ENCODE measurements at regions not wholly inside any gene's neighbourhood (a gene's known extent, or its start where the extent isn't known, plus 50 kb on each side); places are given as distances from the start of the nearest gene placed in this dataset.

- ChIA-PET CTCF (no interaction called here), POLR2A (no interaction called here)
- no peak overlapping the region for H3K27ac ChIP-seq (ENCODE audit: low read depth in 1 of 2, low read length in 2 of 2)
- no peak overlapping the region for H3K27ac Mint-ChIP-seq
- intact Hi-C loops (cut with DNase I, micrococcal nuclease): no loop called here
- H3K4me3 Mint-ChIP-seq: no peak overlapping the region
- H3K9me3 ChIP-seq (ENCODE audit: control insufficient read depth in 1 of 2, insufficient read depth in 1 of 2, low read length in 2 of 2): no peaks in the 10 kb centered on the region
- no peaks in the 10 kb centered on the region for H3K36me3 ChIP-seq (ENCODE audit: insufficient read depth, low read length)
- no peaks in the 10 kb centered on the region for H3K4me1 ChIP-seq (ENCODE audit: insufficient read depth, low read length)
- no peaks in the 10 kb centered on the region for H3K9me3 Mint-ChIP-seq
- H3K4me1 Mint-ChIP-seq (ENCODE audit: low read depth): no peaks in the 10 kb centered on the region
- no peak for DNase-seq
- no peak overlapping the region for H3K4me3 ChIP-seq (ENCODE audit: low read length)
- no peaks in the 10 kb centered on the region for H3K27me3 Mint-ChIP-seq
- ATAC-seq (ENCODE audit: poor library complexity): no peak
- H3K27me3 ChIP-seq (ENCODE audit: control insufficient read depth in 1 of 2, insufficient read depth in 2 of 2, low read length in 2 of 2): no peaks in the 10 kb centered on the region
- no peaks in the 10 kb centered on the region for H3K36me3 Mint-ChIP-seq (ENCODE audit: low read depth)
- TF ChIP-seq CTCF (IDR thresholded peaks at IDR 0.05): no peak
Observed at GRCh38 chr12:11968516-11968915, 102.2 kb upstream of the BCL2L14 start.

DNA sequence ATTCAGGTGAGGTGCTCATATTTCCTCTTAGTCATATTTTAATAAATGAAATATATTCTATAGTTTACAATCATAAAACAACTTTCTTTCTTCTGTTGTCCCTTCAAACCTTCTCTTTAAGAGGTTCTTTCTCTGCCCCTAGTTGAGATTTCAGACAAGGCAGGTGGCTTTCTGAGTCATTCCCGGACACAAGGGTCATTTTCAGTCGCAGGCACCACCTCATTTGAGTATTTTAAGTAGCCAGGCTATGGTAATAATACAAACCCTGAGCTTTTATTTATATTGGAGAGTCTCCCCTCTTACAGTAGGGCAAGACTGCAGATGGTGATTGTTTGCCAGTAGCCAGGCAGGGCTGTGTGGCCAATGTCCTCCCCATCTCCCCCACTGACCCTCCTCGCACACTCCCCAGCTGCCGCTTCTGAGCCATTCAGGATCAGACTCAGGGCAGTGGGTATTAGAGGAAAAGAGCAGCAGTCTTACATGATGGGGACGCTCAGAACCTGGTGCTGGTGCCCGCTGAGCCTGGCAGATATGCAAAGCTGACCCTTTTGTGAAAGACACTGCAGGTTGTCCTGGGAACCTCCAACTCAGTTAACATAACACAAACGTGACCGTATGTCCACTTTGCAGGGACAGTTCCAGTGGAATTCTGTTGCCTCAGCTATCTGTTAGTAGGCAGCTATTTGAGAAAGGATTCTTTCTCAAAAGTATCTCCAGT, 101.1 kb upstream of the BCL2L14 start:
- Mint-ChIP-seq H3K9me3 (no peaks in the 10 kb centered on the region), H3K4me3 (no peak overlapping the region), H3K27me3 (no peaks in the 10 kb centered on the region), H3K27ac (no peak overlapping the region), H3K36me3 (ENCODE audit: low read depth) (no peaks in the 10 kb centered on the region), H3K4me1 (ENCODE audit: low read depth) (no peaks in the 10 kb centered on the region)
- ChIA-PET POLR2A (no interaction called here), CTCF (no interaction called here)
- ATAC-seq (ENCODE audit: poor library complexity) (no peak), DNase-seq (no peak)
- no peaks in the 10 kb centered on the region for H3K36me3 ChIP-seq (ENCODE audit: insufficient read depth, low read length)
- no peaks in the 10 kb centered on the region for H3K9me3 ChIP-seq (ENCODE audit: control insufficient read depth in 1 of 2, insufficient read depth in 1 of 2, low read length in 2 of 2)
- H3K27me3 ChIP-seq (ENCODE audit: control insufficient read depth in 1 of 2, insufficient read depth in 2 of 2, low read length in 2 of 2): no peaks in the 10 kb centered on the region
- no peak overlapping the region for H3K27ac ChIP-seq (ENCODE audit: low read depth in 1 of 2, low read length in 2 of 2)
- TF ChIP-seq CTCF (IDR thresholded peaks at IDR 0.05): no peak
- no peaks in the 10 kb centered on the region for H3K4me1 ChIP-seq (ENCODE audit: insufficient read depth, low read length)
- intact Hi-C loops (cut with DNase I, micrococcal nuclease): no loop called here
- H3K4me3 ChIP-seq (ENCODE audit: low read length): no peak overlapping the region

DNA sequence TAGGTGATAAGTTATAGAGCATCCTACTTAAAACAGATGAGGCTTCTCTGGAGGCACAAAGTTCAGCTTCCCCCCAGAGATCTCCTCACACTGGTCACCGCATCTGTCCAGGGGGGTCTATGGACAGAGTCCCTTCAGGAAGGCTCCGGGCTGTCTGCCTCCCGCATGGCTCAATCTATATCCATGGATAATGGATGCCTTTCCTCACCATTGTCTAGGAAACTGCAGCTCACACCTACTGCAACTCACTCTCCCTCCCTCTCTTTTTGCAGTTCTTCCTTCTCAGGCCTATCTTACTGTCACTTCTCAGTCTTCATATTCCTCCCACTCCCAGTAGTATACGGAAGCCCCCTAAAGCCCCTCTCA, 100.6 kb upstream of the BCL2L14 start:
- Histone ChIP-seq H3K4me3 (ENCODE audit: low read length) (no peak overlapping the region), H3K27ac (ENCODE audit: low read depth in 1 of 2, low read length in 2 of 2) (no peak overlapping the region), H3K4me1 (ENCODE audit: insufficient read depth, low read length) (no peaks in the 10 kb centered on the region), H3K36me3 (ENCODE audit: insufficient read depth, low read length) (no peaks in the 10 kb centered on the region), H3K9me3 (ENCODE audit: control insufficient read depth in 1 of 2, insufficient read depth in 1 of 2, low read length in 2 of 2) (no peaks in the 10 kb centered on the region), H3K27me3 (ENCODE audit: control insufficient read depth in 1 of 2, insufficient read depth in 2 of 2, low read length in 2 of 2) (no peaks in the 10 kb centered on the region)
- Mint-ChIP-seq H3K36me3 (ENCODE audit: low read depth) (no peaks in the 10 kb centered on the region), H3K4me1 (ENCODE audit: low read depth) (no peaks in the 10 kb centered on the region), H3K4me3 (no peak overlapping the region), H3K27me3 (no peaks in the 10 kb centered on the region), H3K9me3 (no peaks in the 10 kb centered on the region), H3K27ac (no peak overlapping the region)
- no peak for TF ChIP-seq CTCF (IDR thresholded peaks at IDR 0.05)
- POLR2A ChIA-PET: no interaction called here
- DNase-seq (no peak), ATAC-seq (ENCODE audit: poor library complexity) (no peak)
- intact Hi-C loops (cut with DNase I, micrococcal nuclease): no loop called here
- CTCF ChIA-PET: no interaction called here

Data from CD4-positive, alpha-beta T cell (primary cell).